WERI-Rb-1 (cell line): ENCODE measurements at regions not wholly inside any gene's neighbourhood (a gene's known extent, or its start where the extent isn't known, plus 50 kb on each side); places are given as distances from the start of the nearest gene placed in this dataset.

Source experiments
- DNase-seq: peaks from one replicate; pipeline ENCODE4 v3.0.0-alpha.2; 2020
- H3K27ac ChIP-seq: fragments of 250-450 bp; sonication (Bioruptor Pico); 2 replicates; pipeline ENCODE4 v1.5.1; 2020; ENCODE audit warnings: mild to moderate bottlenecking, moderate library complexity
- H3K27me3 ChIP-seq: fragments of 250-450 bp; sonication (Bioruptor Pico); 2 replicates; pipeline ENCODE4 v1.5.1; 2021; ENCODE audit warnings: mild to moderate bottlenecking, low read depth, moderate library complexity; ENCODE audit not compliant: insufficient read depth, severe bottlenecking
- H3K36me3 ChIP-seq: fragments of 250-450 bp; sonication (Bioruptor Pico); 2 replicates; pipeline ENCODE4 v1.5.1; 2020; ENCODE audit warnings: mild to moderate bottlenecking, moderate library complexity
- H3K4me3 ChIP-seq: 2 replicates; pipeline ENCODE4 v1.5.1; 2011; ENCODE audit warnings: low read depth, mild to moderate bottlenecking, control low read depth, low read length
- H3K9me3 ChIP-seq: fragments of 250-450 bp; sonication (Bioruptor Pico); 2 replicates; pipeline ENCODE4 v1.5.1; 2021; ENCODE audit warnings: mild to moderate bottlenecking, moderate library complexity; ENCODE audit not compliant: severe bottlenecking
- CTCF ChIP-seq: IDR thresholded peaks from 2 replicates; pipeline ENCODE4 v1.5.1; 2011; ENCODE audit warnings: low read depth, mild to moderate bottlenecking, control low read depth, inconsistent platforms, low read length

- no peaks in the 10 kb centered on the region for H3K27me3 ChIP-seq
- H3K27ac ChIP-seq: no peak overlapping the region
- no peak for TF ChIP-seq CTCF
- no peaks in the 10 kb centered on the region for H3K36me3 ChIP-seq
- peaks cover 13% of the 10 kb centered on the region for H3K9me3 ChIP-seq
- no peak for DNase-seq
- H3K4me3 ChIP-seq: no peak overlapping the region
Observed at GRCh38 chr6:14448246-14448645, 330.7 kb downstream of the CD83 start.

GRCh38 chr6:14450133-14450504 lies 332.5 kb downstream of the CD83 start:
- Histone ChIP-seq H3K4me3 (no peak overlapping the region), H3K36me3 (no peaks in the 10 kb centered on the region), H3K27me3 (no peaks in the 10 kb centered on the region), H3K9me3 (peaks cover 13% of the 10 kb centered on the region), H3K27ac (no peak overlapping the region)
- TF ChIP-seq CTCF: no peak
- no peak for DNase-seq

- no peak for DNase-seq
- peaks cover 13% of the 10 kb centered on the region for H3K9me3 ChIP-seq
- no peak overlapping the region for H3K4me3 ChIP-seq
- H3K27ac ChIP-seq: no peak overlapping the region
- no peaks in the 10 kb centered on the region for H3K27me3 ChIP-seq
- H3K36me3 ChIP-seq: no peaks in the 10 kb centered on the region
- no peak for TF ChIP-seq CTCF
Observed at GRCh38 chr6:14450578-14450977, 333.0 kb downstream of the CD83 start.

GRCh38 chr6:14451594-14452374 lies 334.2 kb downstream of the CD83 start:
- H3K9me3 ChIP-seq: peaks cover 13% of the 10 kb centered on the region
- H3K27ac ChIP-seq: no peak overlapping the region
- TF ChIP-seq CTCF: no peak
- DNase-seq: no peak
- no peaks in the 10 kb centered on the region for H3K36me3 ChIP-seq
- no peak overlapping the region for H3K4me3 ChIP-seq
- H3K27me3 ChIP-seq: no peaks in the 10 kb centered on the region

- no peak overlapping the region for H3K4me3 ChIP-seq
- H3K9me3 ChIP-seq: peaks cover 9% of the 10 kb centered on the region
- no peak for DNase-seq
- no peak overlapping the region for H3K27ac ChIP-seq
- no peak for TF ChIP-seq CTCF
- no peaks in the 10 kb centered on the region for H3K27me3 ChIP-seq
- no peaks in the 10 kb centered on the region for H3K36me3 ChIP-seq
Observed at GRCh38 chr6:14452567-14453527, 335.3 kb downstream of the CD83 start.
